Spinal cord (tissue), 9 donors: ENCODE measurements at regions not wholly inside any gene's neighbourhood (a gene's known extent, or its start where the extent isn't known, plus 50 kb on each side); places are given as distances from the start of the nearest gene placed in this dataset.
"Not testable (repeated sequence)": the region's sequence is repeated elsewhere in the genome, so short reads cannot be mapped to it uniquely, and the experiment has no call there.

Experiments
- DNase-seq, 6 donors: peaks; one replicate each; pipeline versions ENCODE4 v3.0.0 to v3.0.0-alpha.2; 2013 to 2015; ENCODE audit warnings: low spot score in 6 of 6, low read depth in 4 of 6
- H3K27ac ChIP-seq: one replicate; pipeline ENCODE4 v1.5.1; 2013; ENCODE audit warnings: low read depth, low read length, control low read depth
- H3K27me3 ChIP-seq: one replicate; pipeline ENCODE4 v1.6.1; 2013; ENCODE audit warnings: low read length; ENCODE audit not compliant: control insufficient read depth, insufficient read depth
- H3K36me3 ChIP-seq: one replicate; pipeline ENCODE4 v1.6.1; 2013; ENCODE audit warnings: low read length; ENCODE audit not compliant: control insufficient read depth, insufficient read depth
- H3K4me1 ChIP-seq: one replicate; pipeline ENCODE4 v1.6.1; 2013; ENCODE audit warnings: low read length; ENCODE audit not compliant: control insufficient read depth, insufficient read depth
- H3K4me3 ChIP-seq: one replicate; pipeline ENCODE4 v1.5.1; 2013; ENCODE audit warnings: low read depth, low read length, control low read depth
- H3K9me3 ChIP-seq: one replicate; pipeline ENCODE4 v1.6.1; 2013; ENCODE audit warnings: low read length; ENCODE audit not compliant: control insufficient read depth, insufficient read depth
- WGBS: methylation state at CpG from one replicate; pipeline ENCODE4 v1.1.5; 2013; ENCODE audit warnings: missing lambda C conversion rate; ENCODE audit not compliant: insufficient coverage; 5-methylcytosine and 5-hydroxymethylcytosine counted together
- donor health status: healthy.

- no peaks in the 10 kb centered on the region for H3K27me3 ChIP-seq
- DNase-seq: no peak
- no peak overlapping the region for H3K4me3 ChIP-seq
- H3K27ac ChIP-seq: no peak overlapping the region
- WGBS: no CpG with 5 or more reads among the region's 2 CpGs
- H3K36me3 ChIP-seq: no peaks in the 10 kb centered on the region
- H3K9me3 ChIP-seq: no peaks in the 10 kb centered on the region
- peaks cover 8% of the 10 kb centered on the region for H3K4me1 ChIP-seq
These were observed 520.6 kb downstream of the CCSER2 start for GRCh38 chr10:84848967-84849366.

GRCh38 chr10:84850826-84851225 lies 522.4 kb downstream of the CCSER2 start:
- WGBS: 96% methylated on average over 4 of the region's 6 CpGs
- H3K4me1 ChIP-seq: peaks cover 8% of the 10 kb centered on the region
- H3K27ac ChIP-seq: no peak overlapping the region
- H3K36me3 ChIP-seq: no peaks in the 10 kb centered on the region
- DNase-seq: no peak
- no peak overlapping the region for H3K4me3 ChIP-seq
- no peaks in the 10 kb centered on the region for H3K27me3 ChIP-seq
- no peaks in the 10 kb centered on the region for H3K9me3 ChIP-seq

- Histone ChIP-seq H3K4me3 (no peak overlapping the region), H3K27ac (no peak overlapping the region), H3K9me3 (no peaks in the 10 kb centered on the region), H3K4me1 (no peaks in the 10 kb centered on the region), H3K36me3 (no peaks in the 10 kb centered on the region), H3K27me3 (no peaks in the 10 kb centered on the region)
- WGBS: no CpG with 5 or more reads among the region's 3 CpGs
- no peak for DNase-seq
These were observed 526.0 kb downstream of the CCSER2 start for GRCh38 chr10:84854439-84854838.

- Histone ChIP-seq H3K4me1 (no peaks in the 10 kb centered on the region), H3K27ac (no peak overlapping the region), H3K27me3 (no peaks in the 10 kb centered on the region), H3K36me3 (no peaks in the 10 kb centered on the region), H3K4me3 (no peak overlapping the region), H3K9me3 (no peaks in the 10 kb centered on the region)
- 100% methylated on average over 1 of the region's 4 CpGs for WGBS
- DNase-seq: no peak
These were observed 532.5 kb downstream of the CCSER2 start for GRCh38 chr10:84860855-84861254.

GRCh38 chr10:84862551-84862950 lies 534.2 kb downstream of the CCSER2 start:
- Histone ChIP-seq H3K27ac (no peak overlapping the region), H3K4me3 (no peak overlapping the region), H3K36me3 (no peaks in the 10 kb centered on the region), H3K27me3 (no peaks in the 10 kb centered on the region), H3K4me1 (no peaks in the 10 kb centered on the region), H3K9me3 (no peaks in the 10 kb centered on the region)
- no CpG with 5 or more reads among the region's 1 CpG for WGBS
- peak in 1 of 6 donors; percentile 35 for DNase-seq

DNA sequence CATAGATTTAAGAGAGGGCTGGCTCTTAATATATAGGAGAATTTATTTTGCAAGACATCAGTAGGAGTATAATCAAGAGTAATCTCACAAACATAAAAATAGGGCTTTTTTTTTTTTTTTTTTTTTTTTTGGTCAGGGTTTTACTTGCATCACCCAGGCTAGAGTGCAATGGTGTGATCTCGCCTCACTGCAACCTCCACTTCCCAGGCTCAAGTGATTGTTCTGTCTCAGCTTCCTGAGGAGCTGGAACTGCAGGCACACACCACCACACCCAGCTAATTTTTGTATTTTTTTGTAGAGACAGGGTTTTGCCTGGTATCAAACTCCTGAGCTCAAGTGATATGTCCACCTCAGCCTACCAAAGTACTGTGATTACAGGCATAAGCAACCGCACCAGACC lies 535.3 kb downstream of the CCSER2 start:
- Histone ChIP-seq H3K36me3 (no peaks in the 10 kb centered on the region), H3K27me3 (no peaks in the 10 kb centered on the region), H3K27ac (no peak overlapping the region), H3K4me3 (no peak overlapping the region), H3K4me1 (no peaks in the 10 kb centered on the region), H3K9me3 (no peaks in the 10 kb centered on the region)
- DNase-seq: no peak
- no CpG with 5 or more reads among the region's 2 CpGs for WGBS

- DNase-seq: no peak
- H3K4me3 ChIP-seq: no peak overlapping the region
- no peaks in the 10 kb centered on the region for H3K4me1 ChIP-seq
- 81% methylated on average over 3 of the region's 4 CpGs for WGBS
- no peaks in the 10 kb centered on the region for H3K36me3 ChIP-seq
- no peaks in the 10 kb centered on the region for H3K27me3 ChIP-seq
- H3K9me3 ChIP-seq: no peaks in the 10 kb centered on the region
- H3K27ac ChIP-seq: no peak overlapping the region
These were observed 548.0 kb downstream of the CCSER2 start for GRCh38 chr10:84876116-84876999.

DNA sequence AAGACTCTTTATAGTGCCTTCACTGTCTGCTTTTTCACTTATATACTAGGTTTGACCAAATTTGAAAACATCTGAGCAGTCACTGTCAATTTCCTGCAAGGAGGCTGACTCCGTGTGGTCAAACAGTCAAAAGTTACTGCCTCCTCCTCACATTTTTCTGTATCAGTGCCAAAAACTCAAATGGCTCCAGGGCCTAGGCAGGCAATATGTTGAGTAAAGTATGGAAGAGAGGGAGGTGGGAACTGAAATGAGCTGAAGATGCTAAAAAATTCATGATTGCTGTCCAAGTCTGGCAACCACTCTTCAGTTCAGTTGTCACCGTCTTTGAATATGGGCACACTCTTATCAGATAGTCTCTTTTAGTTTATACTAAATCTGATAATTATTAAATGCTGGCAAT lies 551.6 kb downstream of the CCSER2 start:
- 80% methylated on average over 1 of the region's 2 CpGs for WGBS
- no peaks in the 10 kb centered on the region for H3K9me3 ChIP-seq
- DNase-seq: peak in 1 of 6 donors; percentile 22
- no peaks in the 10 kb centered on the region for H3K27me3 ChIP-seq
- H3K27ac ChIP-seq: no peak overlapping the region
- no peaks in the 10 kb centered on the region for H3K36me3 ChIP-seq
- no peaks in the 10 kb centered on the region for H3K4me1 ChIP-seq
- no peak overlapping the region for H3K4me3 ChIP-seq

DNA sequence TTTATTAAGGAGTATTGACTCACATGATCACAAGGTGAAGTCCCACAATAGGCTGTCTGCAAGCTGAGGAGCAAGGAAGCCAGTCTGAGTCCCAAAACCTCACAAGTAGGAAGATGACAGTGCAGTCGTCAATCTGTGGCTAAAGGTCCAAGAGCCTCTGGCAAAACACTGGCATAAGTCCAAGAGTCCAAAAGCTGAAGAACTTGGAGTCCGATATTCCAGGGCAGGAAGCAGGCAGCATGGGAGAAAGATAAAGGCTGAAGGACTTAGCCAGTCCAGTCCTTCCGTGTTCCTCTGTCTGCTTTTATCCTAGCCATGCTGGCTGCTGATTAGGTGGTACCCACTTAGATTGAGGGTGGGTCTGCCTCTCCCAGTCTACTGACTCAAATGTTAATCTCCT lies 553.3 kb downstream of the CCSER2 start:
- WGBS: 100% methylated on average over 2 of the region's 3 CpGs
- H3K27me3 ChIP-seq: not testable (repeated sequence)

GRCh38 chr10:84890706-84891105 lies 562.3 kb downstream of the CCSER2 start:
- DNase-seq: peak in 1 of 6 donors; percentile 37
- H3K4me1 ChIP-seq: no peaks in the 10 kb centered on the region
- WGBS: 100% methylated on average over 2 of the region's 3 CpGs

More for the DNA sequence above, 553.3 kb downstream of the CCSER2 start:
- H3K9me3 ChIP-seq, H3K27ac ChIP-seq, H3K4me3 ChIP-seq, H3K36me3 ChIP-seq, H3K4me1 ChIP-seq, DNase-seq: not testable (repeated sequence)

More at GRCh38 chr10:84890706-84891105, 562.3 kb downstream of the CCSER2 start:
- H3K36me3 ChIP-seq: no peaks in the 10 kb centered on the region
- H3K27me3 ChIP-seq: no peaks in the 10 kb centered on the region
- no peak overlapping the region for H3K27ac ChIP-seq
- H3K4me3 ChIP-seq: no peak overlapping the region
- H3K9me3 ChIP-seq: no peaks in the 10 kb centered on the region
